RWPE2 (cell line): ENCODE measurements at regions not wholly inside any gene's neighbourhood (a gene's known extent, or its start where the extent isn't known, plus 50 kb on each side); places are given as distances from the start of the nearest gene placed in this dataset.

Source experiments
- ATAC-seq: fragments of 200-7000 bp; cut with Tn5 transposase; 3 replicates; pipeline ENCODE4 v1.9.1; 2021; ENCODE audit warnings: low read depth
- DNase-seq: peaks from one replicate; pipeline ENCODE4 v3.0.0-alpha.2; 2020; ENCODE audit warnings: low spot score
- H3K27ac ChIP-seq: fragments of 450-650 bp; 2 replicates; pipeline ENCODE4 v1.5.1; 2017; ENCODE audit warnings: mild to moderate bottlenecking; ENCODE audit not compliant: poor library complexity, severe bottlenecking
- H3K27me3 ChIP-seq: fragments of 250-450 bp; sonication (Bioruptor Pico); 2 replicates; pipeline ENCODE4 v1.5.1; 2021; ENCODE audit warnings: mild to moderate bottlenecking, moderate library complexity; ENCODE audit not compliant: insufficient read depth, poor library complexity, severe bottlenecking
- H3K36me3 ChIP-seq: fragments of 250-450 bp; sonication (Bioruptor Pico); 2 replicates; pipeline ENCODE4 v1.5.1; 2020; ENCODE audit warnings: low read depth, mild to moderate bottlenecking, moderate library complexity
- H3K4me1 ChIP-seq: fragments of 250-450 bp; sonication (Bioruptor Pico); 2 replicates; pipeline ENCODE4 v1.5.1; 2021; ENCODE audit warnings: mild to moderate bottlenecking, moderate library complexity; ENCODE audit not compliant: insufficient read depth, poor library complexity, severe bottlenecking
- H3K4me3 ChIP-seq: fragments of 250-450 bp; sonication (Bioruptor Pico); 2 replicates; pipeline ENCODE4 v1.5.1; 2021; ENCODE audit warnings: mild to moderate bottlenecking, moderate library complexity; ENCODE audit not compliant: severe bottlenecking
- H3K9me3 ChIP-seq: fragments of 250-450 bp; sonication (Bioruptor Pico); 2 replicates; pipeline ENCODE4 v1.5.1; 2021; ENCODE audit warnings: mild to moderate bottlenecking, moderate library complexity; ENCODE audit not compliant: severe bottlenecking
- TF ChIP-seq, protein P1 (sequence below): fragments of 450-650 bp; IDR thresholded peaks from one replicate; pipeline ENCODE4 v1.5.1; 2017; ENCODE audit warnings: mild to moderate bottlenecking, moderate library complexity; ENCODE audit not compliant: poor library complexity, severe bottlenecking

- Histone ChIP-seq H3K27ac (no peak overlapping the region), H3K4me1 (no peaks in the 10 kb centered on the region), H3K27me3 (no peaks in the 10 kb centered on the region), H3K9me3 (no peaks in the 10 kb centered on the region), H3K36me3 (no peaks in the 10 kb centered on the region), H3K4me3 (no peak overlapping the region)
- no peak for ATAC-seq
- no peak for DNase-seq
- TF ChIP-seq, protein P1, sequence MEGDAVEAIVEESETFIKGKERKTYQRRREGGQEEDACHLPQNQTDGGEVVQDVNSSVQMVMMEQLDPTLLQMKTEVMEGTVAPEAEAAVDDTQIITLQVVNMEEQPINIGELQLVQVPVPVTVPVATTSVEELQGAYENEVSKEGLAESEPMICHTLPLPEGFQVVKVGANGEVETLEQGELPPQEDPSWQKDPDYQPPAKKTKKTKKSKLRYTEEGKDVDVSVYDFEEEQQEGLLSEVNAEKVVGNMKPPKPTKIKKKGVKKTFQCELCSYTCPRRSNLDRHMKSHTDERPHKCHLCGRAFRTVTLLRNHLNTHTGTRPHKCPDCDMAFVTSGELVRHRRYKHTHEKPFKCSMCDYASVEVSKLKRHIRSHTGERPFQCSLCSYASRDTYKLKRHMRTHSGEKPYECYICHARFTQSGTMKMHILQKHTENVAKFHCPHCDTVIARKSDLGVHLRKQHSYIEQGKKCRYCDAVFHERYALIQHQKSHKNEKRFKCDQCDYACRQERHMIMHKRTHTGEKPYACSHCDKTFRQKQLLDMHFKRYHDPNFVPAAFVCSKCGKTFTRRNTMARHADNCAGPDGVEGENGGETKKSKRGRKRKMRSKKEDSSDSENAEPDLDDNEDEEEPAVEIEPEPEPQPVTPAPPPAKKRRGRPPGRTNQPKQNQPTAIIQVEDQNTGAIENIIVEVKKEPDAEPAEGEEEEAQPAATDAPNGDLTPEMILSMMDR, result no peak
Observed at GRCh38 chr1:232239998-232240397, 389.9 kb downstream of the SIPA1L2 start.

- TF ChIP-seq, protein P1, result no peak
- no peaks in the 10 kb centered on the region for H3K36me3 ChIP-seq
- ATAC-seq (no peak), DNase-seq (no peak)
- no peak overlapping the region for H3K4me3 ChIP-seq
- H3K4me1 ChIP-seq, result no peaks in the 10 kb centered on the region
- H3K27me3 ChIP-seq, result no peaks in the 10 kb centered on the region
- no peak overlapping the region for H3K27ac ChIP-seq
- no peaks in the 10 kb centered on the region for H3K9me3 ChIP-seq
Observed at GRCh38 chr1:232239522-232239921, 390.4 kb downstream of the SIPA1L2 start.

DNA sequence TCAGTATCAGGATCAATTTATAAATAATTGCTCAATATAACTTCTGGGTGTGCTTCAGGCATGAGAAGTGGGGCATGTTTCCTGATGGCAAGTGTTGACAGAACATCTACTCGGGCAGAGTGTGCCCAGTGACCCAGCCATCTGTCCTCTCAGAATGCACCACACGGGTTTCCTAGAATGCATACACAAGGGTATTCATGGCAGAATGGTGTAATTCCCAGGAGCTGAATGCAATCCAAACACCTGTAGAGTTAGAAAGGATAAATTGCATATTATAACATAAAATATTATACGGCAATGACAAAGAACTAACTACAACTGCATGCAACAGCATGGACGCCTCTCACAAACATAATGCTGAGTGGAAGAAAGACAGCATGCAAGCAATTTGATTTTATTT, 391.9 kb downstream of the SIPA1L2 start:
- DNase-seq (no peak), ATAC-seq (no peak)
- Histone ChIP-seq H3K27ac (no peak overlapping the region), H3K4me1 (no peaks in the 10 kb centered on the region), H3K4me3 (no peak overlapping the region), H3K27me3 (no peaks in the 10 kb centered on the region), H3K9me3 (no peaks in the 10 kb centered on the region), H3K36me3 (no peaks in the 10 kb centered on the region)
- TF ChIP-seq, protein P1, result no peak

GRCh38 chr1:232227306-232227705, 402.6 kb downstream of the SIPA1L2 start:
- H3K4me3 ChIP-seq, result no peak overlapping the region
- no peaks in the 10 kb centered on the region for H3K27me3 ChIP-seq
- H3K36me3 ChIP-seq, result no peaks in the 10 kb centered on the region
- peaks cover 26% of the 10 kb centered on the region for H3K4me1 ChIP-seq
- no peak for DNase-seq
- TF ChIP-seq, protein P1, result no peak
- no peaks in the 10 kb centered on the region for H3K9me3 ChIP-seq
- no peak overlapping the region for H3K27ac ChIP-seq
- ATAC-seq, result no peak

DNA sequence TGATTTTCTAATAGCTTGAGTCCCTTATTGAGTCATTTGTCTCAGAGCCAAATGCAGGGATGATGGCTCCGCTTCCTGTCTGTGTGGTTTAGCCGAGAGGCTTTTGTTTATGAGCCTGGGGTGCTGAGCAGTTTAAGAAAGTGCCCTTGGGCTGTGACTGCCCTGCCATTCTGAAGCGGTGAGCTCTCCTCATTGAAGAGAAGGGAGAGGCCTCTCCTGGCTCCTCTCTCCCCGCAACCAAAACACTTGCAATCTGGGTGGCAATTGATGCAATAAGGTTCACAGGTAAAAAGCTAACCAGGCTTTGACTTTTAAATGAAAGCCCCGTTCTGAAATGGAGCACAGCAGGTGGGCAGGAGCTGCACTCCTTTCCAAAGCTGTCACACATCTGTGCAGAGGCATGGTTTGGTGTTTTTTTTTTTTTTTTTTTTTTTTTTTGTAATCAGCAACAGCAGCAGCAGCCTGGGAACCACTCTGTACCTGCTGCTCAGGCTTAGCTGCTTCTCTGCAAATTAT, 403.7 kb downstream of the SIPA1L2 start:
- no peaks in the 10 kb centered on the region for H3K9me3 ChIP-seq
- peak; percentile 71 for ATAC-seq
- H3K27me3 ChIP-seq, result no peaks in the 10 kb centered on the region
- no peak overlapping the region for H3K4me3 ChIP-seq
- H3K27ac ChIP-seq, result no peak overlapping the region
- no peaks in the 10 kb centered on the region for H3K36me3 ChIP-seq
- DNase-seq, result no peak
- peaks cover 33% of the 10 kb centered on the region for H3K4me1 ChIP-seq
- TF ChIP-seq, protein P1, result no peak
